A673 (cell line): ENCODE measurements at regions not wholly inside any gene's neighbourhood (a gene's known extent, or its start where the extent isn't known, plus 50 kb on each side); places are given as distances from the start of the nearest gene placed in this dataset.
"Not testable (repeated sequence)": the region's sequence is repeated elsewhere in the genome, so short reads cannot be mapped to it uniquely, and the experiment has no call there.

Experiments
- BruUV-seq: library from RNA; stranded (reverse); fragments of 400-500 nt; replicated peaks from 2 replicates; lab custom pipeline; 2021; lab: Mats Ljungman, UMichigan
- CTCF ChIA-PET: fragments of 300-600 bp; sonication (Branson Sonifier 250); formaldehyde crosslinking; loops from one replicate; lab custom pipeline; 2022; ENCODE audit warnings: antibody characterized with exemption; lab: Charles Lee
- POLR2A ChIA-PET: fragments of 300-600 bp; sonication (Branson Sonifier 250); formaldehyde crosslinking; loops from one replicate; lab custom pipeline; 2022; ENCODE audit warnings: antibody characterized with exemption; ENCODE audit not compliant: low non-redundant PET; lab: Charles Lee
- DNase-seq: peaks from one replicate; pipeline ENCODE4 v3.0.0-alpha.2; 2015; ENCODE audit warnings: low spot score
- H3K27ac ChIP-seq: fragments of 200-600 bp; sonication (generic); 2 replicates; pipeline ENCODE4 v1.5.1; 2016; ENCODE audit warnings: mixed run types, low read depth, mild to moderate bottlenecking, mixed read lengths, antibody characterized with exemption, low read length; ENCODE audit not compliant: poor library complexity, severe bottlenecking
- H3K27me3 ChIP-seq: fragments of 200-600 bp; sonication (generic); replicated peaks from 2 replicates; pipeline ENCODE4 v1.6.1; 2017; ENCODE audit warnings: mixed run types, low read depth, mild to moderate bottlenecking, mixed read lengths, antibody characterized with exemption, low read length; ENCODE audit not compliant: insufficient read depth, poor library complexity
- H3K36me3 ChIP-seq: fragments of 200-600 bp; sonication (generic); 2 replicates; pipeline ENCODE4 v1.6.1; 2016; ENCODE audit warnings: mixed run types, mild to moderate bottlenecking, mixed read lengths, antibody characterized with exemption, low read length; ENCODE audit not compliant: insufficient read depth, poor library complexity, severe bottlenecking
- H3K4me1 ChIP-seq: fragments of 200-600 bp; sonication (generic); 2 replicates; pipeline ENCODE4 v1.6.1; 2017; ENCODE audit warnings: mixed run types, mild to moderate bottlenecking, mixed read lengths, antibody characterized with exemption, low read length; ENCODE audit not compliant: insufficient read depth, poor library complexity, severe bottlenecking
- H3K4me3 ChIP-seq: fragments of 200-600 bp; sonication (generic); 2 replicates; pipeline ENCODE4 v1.5.1; 2016; ENCODE audit warnings: low read depth, mixed run types, mild to moderate bottlenecking, mixed read lengths, low read length; ENCODE audit not compliant: poor library complexity, severe bottlenecking
- H3K9me3 ChIP-seq: fragments of 200-600 bp; sonication (generic); 2 replicates; pipeline ENCODE4 v1.6.1; 2016; ENCODE audit warnings: mixed run types, low read depth, mild to moderate bottlenecking, mixed read lengths, antibody characterized with exemption, low read length; ENCODE audit not compliant: poor library complexity, severe bottlenecking
- CTCF ChIP-seq: fragments of 300-800, 200-600 bp; sonication (generic); conservative IDR thresholded peaks from 2 replicates; pipeline ENCODE4 v1.5.1; 2017; ENCODE audit warnings: low read depth, mild to moderate bottlenecking, antibody characterized with exemption, low read length, moderate library complexity, mixed read lengths
- EZH2 ChIP-seq: fragments of 200-600 bp; sonication (generic); IDR thresholded peaks from 2 replicates; pipeline ENCODE4 v1.6.1; 2017; ENCODE audit warnings: borderline replicate concordance, low read depth, mild to moderate bottlenecking, mixed read lengths, antibody characterized with exemption, low read length; ENCODE audit not compliant: poor library complexity, severe bottlenecking
- intact Hi-C: fragments of 100-400 bp; cut with micrococcal nuclease; formaldehyde crosslinking; loops from one replicate; pipeline ENCODE4 v1.10.0; 2022; ENCODE audit not compliant: unreplicated experiment

GRCh38 chr13:87331178-87331577, 340.0 kb upstream of the SLITRK5 start:
- Histone ChIP-seq H3K4me1 (no peaks in the 10 kb centered on the region), H3K4me3 (no peak overlapping the region), H3K27me3 (no peaks in the 10 kb centered on the region), H3K9me3 (no peaks in the 10 kb centered on the region), H3K27ac (no peak overlapping the region), H3K36me3 (no peaks in the 10 kb centered on the region)
- intact Hi-C loops, result no loop called here
- no peak for TF ChIP-seq EZH2
- TF ChIP-seq CTCF, result no peak
- DNase-seq, result no peak
- ChIA-PET POLR2A (no interaction called here), CTCF (no interaction called here)
- no TSS peak for BruUV-seq

- no peak for TF ChIP-seq EZH2
- no peak for TF ChIP-seq CTCF
- POLR2A ChIA-PET, result interaction anchor here (0.6 kb wide), 1 partner anchor 808 kb away, joined by 4 read pairs; no protein-coding TSS in a partner anchor
- H3K4me3 ChIP-seq, result no peak overlapping the region
- CTCF ChIA-PET, result no interaction called here
- no peak for DNase-seq
- no peaks in the 10 kb centered on the region for H3K36me3 ChIP-seq
- no peaks in the 10 kb centered on the region for H3K27me3 ChIP-seq
- no TSS peak for BruUV-seq
- no peaks in the 10 kb centered on the region for H3K4me1 ChIP-seq
- no peak overlapping the region for H3K27ac ChIP-seq
- H3K9me3 ChIP-seq, result no peaks in the 10 kb centered on the region
- intact Hi-C loops, result no loop called here
Measured at GRCh38 chr13:87333599-87333998, 337.6 kb upstream of the SLITRK5 start.

- BruUV-seq, result no TSS peak
- intact Hi-C loops, result no loop called here
- H3K4me1 ChIP-seq, result no peaks in the 10 kb centered on the region
- no peaks in the 10 kb centered on the region for H3K27me3 ChIP-seq
- H3K27ac ChIP-seq, result no peak overlapping the region
- H3K36me3 ChIP-seq, result no peaks in the 10 kb centered on the region
- no peak overlapping the region for H3K4me3 ChIP-seq
- POLR2A ChIA-PET, result interaction anchor here (0.6 kb wide), 1 partner anchor 807 kb away, joined by 4 read pairs; no protein-coding TSS in a partner anchor
- no peak for TF ChIP-seq CTCF
- TF ChIP-seq EZH2, result no peak
- no peaks in the 10 kb centered on the region for H3K9me3 ChIP-seq
- CTCF ChIA-PET, result no interaction called here
- DNase-seq, result no peak
Measured at GRCh38 chr13:87334176-87334575, 337.0 kb upstream of the SLITRK5 start.

GRCh38 chr13:87336346-87336889, 334.8 kb upstream of the SLITRK5 start:
- POLR2A ChIA-PET, H3K27me3 ChIP-seq, BruUV-seq, H3K4me3 ChIP-seq, H3K36me3 ChIP-seq, intact Hi-C loops, H3K27ac ChIP-seq, CTCF ChIA-PET, DNase-seq, H3K9me3 ChIP-seq, H3K4me1 ChIP-seq: not testable (repeated sequence)
